Lung (tissue), 11 donors: ENCODE measurements at regions not wholly inside any gene's neighbourhood (a gene's known extent, or its start where the extent isn't known, plus 50 kb on each side); places are given as distances from the start of the nearest gene placed in this dataset.

Experiments used
- ATAC-seq: fragments of 200-7000 bp; cut with Tn5 transposase; one replicate; pipeline ENCODE4 v1.9.1; 2020; ENCODE audit warnings: moderate number of reproducible peaks; ENCODE audit not compliant: insufficient read depth, low FRiP score
- DNase-seq, 3 donors: peaks; one replicate each; pipeline ENCODE4 v3.0.0-alpha.2; 2013 to 2017
- H3K27ac ChIP-seq, 2 donors: one replicate each; pipeline ENCODE4 v1.5.1; 2013; ENCODE audit warnings: mild to moderate bottlenecking in 2 of 2, moderate library complexity in 2 of 2, control low read depth in 1 of 2, inconsistent platforms in 1 of 2, low read depth in 1 of 2, low read length in 1 of 2
- H3K27me3 ChIP-seq, 3 donors: one replicate each; pipeline ENCODE4 v1.5.1; 2013; ENCODE audit warnings: low read length in 2 of 3; ENCODE audit not compliant: control insufficient read depth in 3 of 3, insufficient read depth in 3 of 3
- H3K36me3 ChIP-seq, 4 donors: one replicate each; pipeline ENCODE4 v1.5.1; 2013; ENCODE audit warnings: low read length in 4 of 4, mild to moderate bottlenecking in 1 of 4, moderate library complexity in 1 of 4; ENCODE audit not compliant: control insufficient read depth in 4 of 4, insufficient read depth in 4 of 4
- H3K4me1 ChIP-seq, 5 donors: one replicate each; pipeline ENCODE4 v1.5.1; 2013; ENCODE audit warnings: low read length in 5 of 5, mild to moderate bottlenecking in 2 of 5, moderate library complexity in 1 of 5; ENCODE audit not compliant: control insufficient read depth in 5 of 5, insufficient read depth in 5 of 5
- H3K4me3 ChIP-seq: one replicate; pipeline ENCODE4 v1.5.1; 2013; ENCODE audit warnings: mild to moderate bottlenecking, control low read depth, moderate library complexity
- H3K9ac ChIP-seq, 2 donors: one replicate each; pipeline ENCODE4 v1.5.1; 2013; ENCODE audit warnings: low read length in 2 of 2, control low read depth in 1 of 2; ENCODE audit not compliant: insufficient read depth in 1 of 2
- H3K9me3 ChIP-seq, 4 donors: one replicate each; pipeline ENCODE4 v1.5.1; 2013; ENCODE audit warnings: low read length in 3 of 4, mild to moderate bottlenecking in 1 of 4, moderate library complexity in 1 of 4; ENCODE audit not compliant: control insufficient read depth in 4 of 4, insufficient read depth in 3 of 4
- WGBS, 2 donors: extraction: QIAGEN DNeasy Blood & Tissue Kit; methylation state at CpG; one replicate each; pipeline ENCODE4 v1.1.7; 2013; 5-methylcytosine and 5-hydroxymethylcytosine counted together
- TF ChIP-seq, protein P1 (sequence below): IDR thresholded peaks from 2 replicates; pipeline ENCODE4 v1.5.1; 2012; ENCODE audit warnings: mild to moderate bottlenecking; ENCODE audit errors: control extremely low read depth, extremely low read depth
- donor health status: control.
- donor health status: control.
- donor health status: Bipolar disorder and iron deficiency.
- donor health status: healthy.
- donor health status: DM: yes; HTN: yes; CAD: no.

DNA sequence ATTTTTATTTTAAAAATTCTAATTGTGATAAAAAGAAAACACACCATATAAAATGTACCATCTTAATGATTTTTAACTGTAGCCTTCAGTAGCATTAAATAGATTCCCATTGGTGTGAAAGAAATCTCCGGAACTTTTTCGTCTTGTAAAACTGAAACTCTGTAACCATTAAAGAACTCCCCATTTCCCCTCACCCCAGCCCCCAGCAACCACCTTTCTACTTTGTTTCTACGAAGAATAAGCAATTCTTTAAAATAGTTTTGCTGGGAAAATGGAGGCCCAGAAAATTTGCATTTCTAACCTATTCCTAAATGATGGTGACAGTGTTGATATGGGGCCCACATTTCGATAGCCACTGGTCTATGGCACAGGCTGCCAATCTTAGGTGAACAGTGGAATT is 305.4 kb upstream of the PFKP start:
- TF ChIP-seq, protein P1, sequence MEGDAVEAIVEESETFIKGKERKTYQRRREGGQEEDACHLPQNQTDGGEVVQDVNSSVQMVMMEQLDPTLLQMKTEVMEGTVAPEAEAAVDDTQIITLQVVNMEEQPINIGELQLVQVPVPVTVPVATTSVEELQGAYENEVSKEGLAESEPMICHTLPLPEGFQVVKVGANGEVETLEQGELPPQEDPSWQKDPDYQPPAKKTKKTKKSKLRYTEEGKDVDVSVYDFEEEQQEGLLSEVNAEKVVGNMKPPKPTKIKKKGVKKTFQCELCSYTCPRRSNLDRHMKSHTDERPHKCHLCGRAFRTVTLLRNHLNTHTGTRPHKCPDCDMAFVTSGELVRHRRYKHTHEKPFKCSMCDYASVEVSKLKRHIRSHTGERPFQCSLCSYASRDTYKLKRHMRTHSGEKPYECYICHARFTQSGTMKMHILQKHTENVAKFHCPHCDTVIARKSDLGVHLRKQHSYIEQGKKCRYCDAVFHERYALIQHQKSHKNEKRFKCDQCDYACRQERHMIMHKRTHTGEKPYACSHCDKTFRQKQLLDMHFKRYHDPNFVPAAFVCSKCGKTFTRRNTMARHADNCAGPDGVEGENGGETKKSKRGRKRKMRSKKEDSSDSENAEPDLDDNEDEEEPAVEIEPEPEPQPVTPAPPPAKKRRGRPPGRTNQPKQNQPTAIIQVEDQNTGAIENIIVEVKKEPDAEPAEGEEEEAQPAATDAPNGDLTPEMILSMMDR = no peak
- DNase-seq (no peak), ATAC-seq (no peak)
- no peaks in the 10 kb centered on the region for H3K4me1 ChIP-seq
- no peak overlapping the region for H3K4me3 ChIP-seq
- H3K36me3 ChIP-seq = no peaks in the 10 kb centered on the region
- no peak overlapping the region for H3K27ac ChIP-seq
- no peak overlapping the region for H3K9ac ChIP-seq
- WGBS, 2 donors = 87 to 93% methylated on average over 4 of the region's 4 CpGs
- peaks cover 0 to 4% (median 3%) of the 10 kb centered on the region in 3 donors for H3K27me3 ChIP-seq
- no peaks in the 10 kb centered on the region for H3K9me3 ChIP-seq

DNA sequence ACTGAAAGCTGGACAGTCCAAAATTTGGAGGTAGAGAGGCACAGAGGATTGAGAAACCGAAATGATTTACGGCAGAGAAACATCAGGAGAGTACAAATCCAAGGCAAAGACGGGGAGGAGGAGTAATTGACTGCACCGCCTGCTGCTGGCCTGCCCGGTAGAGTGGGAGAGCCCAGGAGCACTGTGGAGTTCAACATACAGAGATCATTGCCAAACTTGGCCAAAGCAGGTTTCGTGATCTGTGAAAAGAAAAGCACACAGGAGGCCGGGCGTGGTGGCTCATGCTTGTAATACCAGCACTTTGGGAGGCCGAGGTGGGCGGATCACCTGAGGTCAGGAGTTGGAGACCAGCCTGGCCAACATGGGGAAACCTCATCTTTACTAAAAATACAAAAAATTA is 306.0 kb upstream of the PFKP start:
- TF ChIP-seq, protein P1 = no peak

DNA sequence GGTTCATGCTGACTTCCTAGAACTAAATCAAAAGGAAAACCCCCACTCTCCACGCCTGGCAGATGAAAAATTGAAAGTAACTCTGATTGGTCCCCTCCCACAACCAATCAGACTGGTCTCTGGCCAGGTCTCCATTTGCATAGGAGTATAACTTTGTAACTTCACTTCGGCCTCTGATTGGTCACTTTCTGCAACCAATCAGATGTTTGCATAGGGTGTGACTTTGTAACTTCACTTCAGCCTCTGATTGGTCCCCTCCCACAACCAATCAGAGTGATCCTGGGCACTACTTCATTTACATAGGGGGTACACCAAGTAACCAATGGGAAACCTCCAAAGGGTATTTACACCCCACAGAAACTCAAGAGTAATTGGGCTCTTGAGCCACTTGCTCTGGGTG is 306.6 kb upstream of the PFKP start:
- DNase-seq (no peak), ATAC-seq (no peak)
- Histone ChIP-seq H3K9ac (no peak overlapping the region), H3K27ac (no peak overlapping the region), H3K27me3 (peaks cover 0 to 7% (median 4%) of the 10 kb centered on the region in 3 donors), H3K36me3 (no peaks in the 10 kb centered on the region), H3K4me3 (no peak overlapping the region), H3K4me1 (no peaks in the 10 kb centered on the region), H3K9me3 (no peaks in the 10 kb centered on the region)
- TF ChIP-seq, protein P1 = no peak
- WGBS, 2 donors = 76 to 79% methylated on average over 2 of the region's 2 CpGs

More for the DNA sequence above, 306.0 kb upstream of the PFKP start:
- H3K36me3 ChIP-seq = no peaks in the 10 kb centered on the region
- no peak overlapping the region for H3K27ac ChIP-seq
- ATAC-seq (no peak), DNase-seq (no peak)
- peaks cover 0 to 7% (median 4%) of the 10 kb centered on the region in 3 donors for H3K27me3 ChIP-seq
- 91 to 92% methylated on average over 10 of the region's 10 CpGs for WGBS, 2 donors
- H3K4me1 ChIP-seq = no peaks in the 10 kb centered on the region
- no peaks in the 10 kb centered on the region for H3K9me3 ChIP-seq
- no peak overlapping the region for H3K9ac ChIP-seq
- no peak overlapping the region for H3K4me3 ChIP-seq

DNA sequence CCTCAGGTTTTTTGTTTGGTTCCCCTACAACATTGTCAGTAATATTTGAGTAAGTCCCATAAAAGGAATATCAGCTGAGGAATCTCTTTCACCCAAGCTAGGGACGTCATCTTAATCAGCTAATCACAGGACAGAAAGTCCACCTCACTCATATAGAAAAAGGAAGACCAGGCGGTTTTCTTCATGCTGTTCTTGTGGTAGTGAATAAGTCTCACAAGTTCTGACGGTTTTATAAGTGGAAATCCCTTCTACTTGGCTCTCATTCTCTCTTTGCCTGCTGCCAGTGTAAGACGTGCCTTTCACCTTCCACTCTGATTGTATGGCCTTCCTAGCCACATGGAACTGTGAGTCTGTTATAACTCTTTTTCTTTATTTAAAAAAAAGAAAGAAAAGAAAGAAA is 308.1 kb upstream of the PFKP start:
- H3K9me3 ChIP-seq = peaks cover 0 to 2% (median 0%) of the 10 kb centered on the region in 4 donors
- 43 to 73% methylated on average over 4 of the region's 4 CpGs for WGBS, 2 donors
- ATAC-seq (no peak), DNase-seq (no peak)
- no peak overlapping the region for H3K27ac ChIP-seq
- TF ChIP-seq, protein P1 = no peak
- H3K27me3 ChIP-seq = peaks cover 0 to 11% (median 9%) of the 10 kb centered on the region in 3 donors
- H3K9ac ChIP-seq = no peak overlapping the region
- H3K36me3 ChIP-seq = no peaks in the 10 kb centered on the region
- no peak overlapping the region for H3K4me3 ChIP-seq
- H3K4me1 ChIP-seq = no peaks in the 10 kb centered on the region
